ENCODE measurements at regions not wholly inside any gene's neighbourhood (a gene's known extent, or its start where the extent isn't known, plus 50 kb on each side); places are given as distances from the start of the nearest gene placed in this dataset.

GRCh38 chr9:97747201-97747965 lies 50.2 kb upstream of the XPA start:
- no peak for DNase-seq

- no peak for DNase-seq
Observed at GRCh38 chr9:97748525-97748924, 51.4 kb upstream of the XPA start.

GRCh38 chr9:97749928-97750327 lies 52.8 kb upstream of the XPA start:
- DNase-seq, result no peak

GRCh38 chr9:97751531-97751930 lies 54.4 kb upstream of the XPA start:
- no peak for DNase-seq

GRCh38 chr9:97752274-97752673 lies 55.1 kb upstream of the XPA start:
- no peak for DNase-seq

GRCh38 chr9:97753364-97753763 lies 56.2 kb upstream of the XPA start:
- DNase-seq, result no peak

GRCh38 chr9:97753975-97754374 lies 56.8 kb upstream of the XPA start:
- DNase-seq, result no peak

GRCh38 chr9:97755618-97756267 lies 58.6 kb upstream of the XPA start:
- no peak for DNase-seq

GRCh38 chr9:97756991-97757390 lies 59.9 kb upstream of the XPA start:
- no peak for DNase-seq

GRCh38 chr9:97758334-97758916 lies 61.3 kb upstream of the XPA start:
- DNase-seq, result no peak

GRCh38 chr9:97759581-97760288 lies 62.6 kb upstream of the XPA start:
- DNase-seq, result no peak

GRCh38 chr9:97761056-97761598 lies 64.0 kb upstream of the XPA start:
- DNase-seq, result no peak

- no peak for DNase-seq
Observed at GRCh38 chr9:97761879-97762278, 64.7 kb upstream of the XPA start.

GRCh38 chr9:97763874-97764273 lies 66.7 kb upstream of the XPA start:
- DNase-seq, result no peak

- DNase-seq, result no peak
Observed at GRCh38 chr9:97766092-97766491, 69.0 kb upstream of the XPA start.

- DNase-seq, result no peak
Observed at GRCh38 chr9:97766610-97767009, 69.5 kb upstream of the XPA start.

- no peak for DNase-seq
Observed at GRCh38 chr9:97767891-97768290, 70.8 kb upstream of the XPA start.

- DNase-seq, result no peak
Observed at GRCh38 chr9:97768746-97769145, 71.6 kb upstream of the XPA start.

- no peak for DNase-seq
Observed at GRCh38 chr9:97769208-97769607, 72.1 kb upstream of the XPA start.

- no peak for DNase-seq
Observed at GRCh38 chr9:97770808-97771372, 73.8 kb upstream of the XPA start.

- no peak for DNase-seq
Observed at GRCh38 chr9:97771641-97772040, 74.5 kb upstream of the XPA start.

GRCh38 chr9:97772145-97772544 lies 75.0 kb upstream of the XPA start:
- no peak for DNase-seq

- DNase-seq, result no peak
Observed at GRCh38 chr9:97773091-97773490, 76.0 kb upstream of the XPA start.
